ENCODE measurements at regions not wholly inside any gene's neighbourhood (a gene's known extent, or its start where the extent isn't known, plus 50 kb on each side); places are given as distances from the start of the nearest gene placed in this dataset.

DNA sequence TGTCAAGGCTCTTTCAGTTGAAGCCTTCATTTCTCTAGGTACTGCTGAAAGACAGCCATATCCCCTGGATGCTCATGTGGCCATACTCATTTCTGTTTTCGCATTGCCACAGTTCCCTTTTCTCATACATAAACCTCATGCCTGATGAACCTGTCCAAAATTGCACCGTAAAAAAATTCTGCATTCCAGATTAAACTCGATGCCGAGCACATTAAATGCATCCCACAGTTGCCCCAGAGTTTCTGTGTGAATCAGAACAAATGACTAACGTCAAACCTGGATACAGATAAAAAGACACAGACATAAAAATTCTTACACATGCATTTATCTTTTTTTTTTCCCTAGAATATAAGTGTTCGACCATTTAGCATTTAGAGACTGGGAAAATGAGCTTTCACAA lies 288.2 kb downstream of the COG6 start:
- Histone ChIP-seq H3K27me3 (ENCODE audit: insufficient read depth, low read length) (no peaks in the 10 kb centered on the region), H3K9me2 (ENCODE audit: low read depth, low read length) (no peaks in the 10 kb centered on the region), H3K9me3 (ENCODE audit: low read length) (no peaks in the 10 kb centered on the region), H3K4me1 (ENCODE audit: insufficient read depth, low read length, severe bottlenecking) (peaks cover 11% of the 10 kb centered on the region), H3F3A (ENCODE audit: insufficient read depth, low read length) (no peaks in the 10 kb centered on the region), H4K20me1 (ENCODE audit: insufficient read depth, low read length) (no peaks in the 10 kb centered on the region), H3K36me3 (ENCODE audit: insufficient read depth, low read length) (no peaks in the 10 kb centered on the region), H3K27ac (ENCODE audit: low read depth, low read length, poor library complexity, severe bottlenecking) (no peak overlapping the region), H3K4me3 (ENCODE audit: low read depth, low read length, poor library complexity, severe bottlenecking) (no peak overlapping the region), H2AFZ (ENCODE audit: low read length) (no peak overlapping the region), H3K79me2 (ENCODE audit: insufficient read depth, low read length) (no peaks in the 10 kb centered on the region), H3K9ac (ENCODE audit: low read length) (no peak overlapping the region), H3K4me2 (ENCODE audit: low read length) (no peak overlapping the region)
- no peak for TF ChIP-seq EZH2 (IDR thresholded peaks at IDR 0.05; ENCODE audit: borderline replicate concordance, low read length)
- TF ChIP-seq, protein P1, sequence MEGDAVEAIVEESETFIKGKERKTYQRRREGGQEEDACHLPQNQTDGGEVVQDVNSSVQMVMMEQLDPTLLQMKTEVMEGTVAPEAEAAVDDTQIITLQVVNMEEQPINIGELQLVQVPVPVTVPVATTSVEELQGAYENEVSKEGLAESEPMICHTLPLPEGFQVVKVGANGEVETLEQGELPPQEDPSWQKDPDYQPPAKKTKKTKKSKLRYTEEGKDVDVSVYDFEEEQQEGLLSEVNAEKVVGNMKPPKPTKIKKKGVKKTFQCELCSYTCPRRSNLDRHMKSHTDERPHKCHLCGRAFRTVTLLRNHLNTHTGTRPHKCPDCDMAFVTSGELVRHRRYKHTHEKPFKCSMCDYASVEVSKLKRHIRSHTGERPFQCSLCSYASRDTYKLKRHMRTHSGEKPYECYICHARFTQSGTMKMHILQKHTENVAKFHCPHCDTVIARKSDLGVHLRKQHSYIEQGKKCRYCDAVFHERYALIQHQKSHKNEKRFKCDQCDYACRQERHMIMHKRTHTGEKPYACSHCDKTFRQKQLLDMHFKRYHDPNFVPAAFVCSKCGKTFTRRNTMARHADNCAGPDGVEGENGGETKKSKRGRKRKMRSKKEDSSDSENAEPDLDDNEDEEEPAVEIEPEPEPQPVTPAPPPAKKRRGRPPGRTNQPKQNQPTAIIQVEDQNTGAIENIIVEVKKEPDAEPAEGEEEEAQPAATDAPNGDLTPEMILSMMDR (IDR thresholded peaks at IDR 0.05; ENCODE audit: low read length) = no peak

DNA sequence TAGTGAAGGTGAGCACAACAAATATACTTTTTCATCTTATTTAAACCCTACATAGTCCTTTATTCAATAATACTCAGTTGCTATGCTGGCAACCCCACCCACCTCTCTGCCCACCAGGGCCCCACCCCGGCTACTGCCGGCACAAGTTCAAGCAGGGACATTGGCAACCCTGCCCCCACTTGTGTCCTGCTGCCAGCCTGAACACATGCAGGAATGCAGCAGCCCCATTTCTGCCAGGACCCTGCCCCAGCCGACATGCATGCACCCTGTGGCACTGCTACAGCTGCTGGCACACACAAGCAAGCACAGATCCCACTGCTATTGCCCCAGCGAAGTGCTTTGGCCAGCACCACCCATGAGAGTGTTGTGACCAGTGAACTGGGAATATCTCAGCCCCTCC lies 289.8 kb downstream of the COG6 start:
- no peak for TF ChIP-seq EZH2 (IDR thresholded peaks at IDR 0.05; ENCODE audit: borderline replicate concordance, low read length)
- TF ChIP-seq, protein P1 (IDR thresholded peaks at IDR 0.05; ENCODE audit: low read length) = no peak
- no peaks in the 10 kb centered on the region for H3K79me2 ChIP-seq (ENCODE audit: insufficient read depth, low read length)
- H3K9me3 ChIP-seq (ENCODE audit: low read length) = no peaks in the 10 kb centered on the region
- no peak overlapping the region for H3K9ac ChIP-seq (ENCODE audit: low read length)
- no peak overlapping the region for H3K27ac ChIP-seq (ENCODE audit: low read depth, low read length, poor library complexity, severe bottlenecking)
- H3K36me3 ChIP-seq (ENCODE audit: insufficient read depth, low read length) = no peaks in the 10 kb centered on the region
- no peak overlapping the region for H2AFZ ChIP-seq (ENCODE audit: low read length)
- H3K4me3 ChIP-seq (ENCODE audit: low read depth, low read length, poor library complexity, severe bottlenecking) = no peak overlapping the region
- H3K27me3 ChIP-seq (ENCODE audit: insufficient read depth, low read length) = no peaks in the 10 kb centered on the region
- peaks cover 14% of the 10 kb centered on the region for H3K4me1 ChIP-seq (ENCODE audit: insufficient read depth, low read length, severe bottlenecking)
- H4K20me1 ChIP-seq (ENCODE audit: insufficient read depth, low read length) = no peaks in the 10 kb centered on the region
- no peaks in the 10 kb centered on the region for H3K9me2 ChIP-seq (ENCODE audit: low read depth, low read length)
- no peaks in the 10 kb centered on the region for H3F3A ChIP-seq (ENCODE audit: insufficient read depth, low read length)
- H3K4me2 ChIP-seq (ENCODE audit: low read length) = no peak overlapping the region

GRCh38 chr13:39946769-39947168 lies 291.3 kb downstream of the COG6 start:
- no peak overlapping the region for H3K4me2 ChIP-seq (ENCODE audit: low read length)
- H3K9me2 ChIP-seq (ENCODE audit: low read depth, low read length) = no peaks in the 10 kb centered on the region
- H3K79me2 ChIP-seq (ENCODE audit: insufficient read depth, low read length) = no peaks in the 10 kb centered on the region
- H3F3A ChIP-seq (ENCODE audit: insufficient read depth, low read length) = no peaks in the 10 kb centered on the region
- H3K9me3 ChIP-seq (ENCODE audit: low read length) = no peaks in the 10 kb centered on the region
- H3K27ac ChIP-seq (ENCODE audit: low read depth, low read length, poor library complexity, severe bottlenecking) = no peak overlapping the region
- no peak overlapping the region for H3K9ac ChIP-seq (ENCODE audit: low read length)
- H3K36me3 ChIP-seq (ENCODE audit: insufficient read depth, low read length) = no peaks in the 10 kb centered on the region
- TF ChIP-seq, protein P1 (IDR thresholded peaks at IDR 0.05; ENCODE audit: low read length) = no peak
- no peak for TF ChIP-seq EZH2 (IDR thresholded peaks at IDR 0.05; ENCODE audit: borderline replicate concordance, low read length)
- no peaks in the 10 kb centered on the region for H4K20me1 ChIP-seq (ENCODE audit: insufficient read depth, low read length)
- H3K4me1 ChIP-seq (ENCODE audit: insufficient read depth, low read length, severe bottlenecking) = peaks cover 26% of the 10 kb centered on the region
- no peak overlapping the region for H3K4me3 ChIP-seq (ENCODE audit: low read depth, low read length, poor library complexity, severe bottlenecking)
- H3K27me3 ChIP-seq (ENCODE audit: insufficient read depth, low read length) = no peaks in the 10 kb centered on the region
- H2AFZ ChIP-seq (ENCODE audit: low read length) = no peak overlapping the region
